ENCODE measurements at regions not wholly inside any gene's neighbourhood (a gene's known extent, or its start where the extent isn't known, plus 50 kb on each side); places are given as distances from the start of the nearest gene placed in this dataset.

- no peak for DNase-seq (ENCODE audit: low read depth)
These were observed 361.8 kb upstream of the CPEB2 start for GRCh38 chr4:14640476-14640875.

DNA sequence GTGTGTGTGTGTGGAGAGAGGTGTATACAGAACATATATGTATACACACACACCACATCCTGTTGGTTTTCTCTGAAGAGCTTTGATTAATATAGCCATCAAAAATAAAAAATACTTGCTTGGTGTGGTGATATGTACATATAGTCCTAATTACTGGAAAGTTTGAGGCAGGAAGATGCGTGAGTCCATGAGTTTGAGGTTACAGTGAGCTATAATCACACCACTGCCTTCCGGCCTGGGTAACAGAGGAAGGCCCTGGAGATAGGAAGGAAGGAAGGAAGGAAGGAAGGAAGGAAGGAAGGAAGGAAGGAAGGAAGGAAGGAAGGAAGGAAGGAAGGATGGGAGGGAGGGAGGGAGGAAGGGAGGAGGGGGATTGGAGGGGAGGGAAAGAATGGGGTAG, 360.4 kb upstream of the CPEB2 start:
- no peak for DNase-seq (ENCODE audit: low read depth)

DNA sequence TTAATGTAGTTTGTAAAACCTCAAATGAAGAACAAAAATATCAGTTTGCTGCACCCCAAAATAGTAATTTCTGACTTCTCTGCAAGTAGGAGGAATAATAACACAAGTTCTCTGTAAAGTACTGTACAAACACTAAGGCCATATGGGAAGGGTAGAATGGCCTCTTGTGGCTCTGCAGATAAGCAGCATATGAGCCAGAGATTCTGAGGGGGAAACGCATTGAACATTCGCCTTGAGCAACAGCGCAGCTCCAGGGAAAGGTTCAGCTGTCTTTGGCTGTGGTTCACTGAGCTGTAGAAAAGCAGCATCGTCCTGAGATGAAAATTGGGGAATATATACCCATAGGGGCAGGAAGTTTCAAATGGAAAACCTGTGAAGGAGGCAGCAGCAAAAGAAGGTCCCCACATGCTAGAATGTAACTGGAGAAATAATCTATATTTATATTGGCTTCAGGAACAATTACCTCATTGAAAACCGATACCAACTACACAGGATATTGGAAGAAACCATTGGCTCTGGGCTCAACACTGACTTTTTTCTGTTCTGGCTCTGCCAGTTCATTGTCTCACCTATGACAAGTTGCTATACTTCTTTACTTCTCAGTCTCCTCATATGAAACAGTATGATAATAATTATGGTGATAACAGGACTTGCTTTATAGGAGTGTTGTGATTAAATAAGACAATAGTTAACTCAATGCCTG, 357.6 kb upstream of the CPEB2 start:
- no peak for DNase-seq (ENCODE audit: low read depth)

- DNase-seq (ENCODE audit: low read depth) = no peak
These were observed 355.4 kb upstream of the CPEB2 start for GRCh38 chr4:14646831-14647230.

GRCh38 chr4:14650127-14650526, 352.2 kb upstream of the CPEB2 start:
- DNase-seq (ENCODE audit: low read depth) = no peak

- DNase-seq (ENCODE audit: low read depth) = no peak
These were observed 349.8 kb upstream of the CPEB2 start for GRCh38 chr4:14652522-14652921.

GRCh38 chr4:14653338-14653737, 348.9 kb upstream of the CPEB2 start:
- no peak for DNase-seq (ENCODE audit: low read depth)

GRCh38 chr4:14659286-14659685, 343.0 kb upstream of the CPEB2 start:
- no peak for DNase-seq (ENCODE audit: low read depth)

DNA sequence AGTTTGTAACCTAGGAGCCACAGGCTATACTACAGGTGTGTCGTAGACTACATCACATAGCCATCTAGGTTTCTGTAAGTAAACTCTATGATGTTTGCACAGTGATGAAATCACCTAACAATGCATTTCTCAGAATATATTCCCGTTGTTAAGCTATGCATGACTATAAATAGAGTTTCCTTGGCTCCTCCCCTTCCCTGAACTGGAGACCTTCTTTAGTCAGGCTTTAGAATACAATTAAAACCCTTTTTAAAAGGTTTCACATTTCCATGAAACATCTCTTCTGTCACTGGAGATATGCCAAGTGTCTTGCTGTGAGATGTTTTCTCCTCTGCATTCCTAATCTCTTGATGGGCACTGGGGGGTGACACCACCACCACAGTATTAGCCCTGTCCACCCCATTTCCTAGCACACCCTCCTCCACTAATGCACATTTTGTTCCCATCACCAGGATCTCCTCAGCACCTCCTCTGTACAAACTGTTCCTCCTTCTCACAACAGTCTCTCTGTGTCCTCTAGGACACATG, 334.6 kb upstream of the CPEB2 start:
- DNase-seq (ENCODE audit: low read depth) = no peak

DNA sequence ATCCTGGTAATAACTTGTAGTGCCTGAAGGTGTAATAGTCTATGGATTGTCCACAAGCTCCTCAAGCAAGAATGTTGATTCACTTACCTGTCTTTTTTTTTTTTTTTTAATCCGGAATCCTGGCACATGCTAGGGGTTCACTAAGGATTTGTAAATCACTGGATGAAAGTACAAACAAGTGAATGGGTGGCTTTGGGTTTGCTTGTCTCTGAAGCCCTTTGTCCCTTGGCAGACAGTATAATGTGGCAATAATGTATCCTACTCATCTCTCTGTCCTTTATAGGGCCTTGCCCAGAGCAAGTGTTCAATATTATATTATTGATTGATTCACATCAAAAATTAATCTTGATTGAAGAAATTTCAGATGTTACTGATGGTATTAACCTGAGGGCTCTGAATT, 334.0 kb upstream of the CPEB2 start:
- DNase-seq (ENCODE audit: low read depth) = no peak

GRCh38 chr4:14669371-14669770, 332.9 kb upstream of the CPEB2 start:
- no peak for DNase-seq (ENCODE audit: low read depth)

- no peak for DNase-seq (ENCODE audit: low read depth)
These were observed 331.1 kb upstream of the CPEB2 start for GRCh38 chr4:14671146-14671545.

GRCh38 chr4:14675279-14675985, 326.8 kb upstream of the CPEB2 start:
- DNase-seq (ENCODE audit: low read depth) = no peak

DNA sequence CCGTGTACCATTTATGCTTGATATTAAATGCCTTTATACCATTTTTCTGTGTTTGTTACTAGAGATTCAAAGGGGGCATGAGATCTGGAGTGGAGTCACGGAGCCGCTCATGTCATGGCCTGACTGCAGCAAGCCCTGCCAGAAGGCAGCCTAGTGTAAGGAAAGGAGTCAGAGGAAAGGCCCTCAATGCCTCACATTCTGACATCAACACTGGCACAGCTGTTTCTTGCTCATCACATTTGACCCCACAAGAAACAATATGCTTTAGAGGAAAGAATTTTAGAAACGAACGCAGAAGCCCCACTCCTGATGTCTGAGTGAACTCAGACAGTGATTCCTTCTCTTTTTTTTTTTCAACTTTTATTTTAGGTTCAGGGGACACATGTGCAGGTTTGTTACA, 322.4 kb upstream of the CPEB2 start:
- no peak for DNase-seq (ENCODE audit: low read depth)

GRCh38 chr4:14681330-14681729, 321.0 kb upstream of the CPEB2 start:
- DNase-seq (ENCODE audit: low read depth) = no peak

- DNase-seq (ENCODE audit: low read depth) = no peak
These were observed 308.6 kb upstream of the CPEB2 start for GRCh38 chr4:14693728-14694127.

DNA sequence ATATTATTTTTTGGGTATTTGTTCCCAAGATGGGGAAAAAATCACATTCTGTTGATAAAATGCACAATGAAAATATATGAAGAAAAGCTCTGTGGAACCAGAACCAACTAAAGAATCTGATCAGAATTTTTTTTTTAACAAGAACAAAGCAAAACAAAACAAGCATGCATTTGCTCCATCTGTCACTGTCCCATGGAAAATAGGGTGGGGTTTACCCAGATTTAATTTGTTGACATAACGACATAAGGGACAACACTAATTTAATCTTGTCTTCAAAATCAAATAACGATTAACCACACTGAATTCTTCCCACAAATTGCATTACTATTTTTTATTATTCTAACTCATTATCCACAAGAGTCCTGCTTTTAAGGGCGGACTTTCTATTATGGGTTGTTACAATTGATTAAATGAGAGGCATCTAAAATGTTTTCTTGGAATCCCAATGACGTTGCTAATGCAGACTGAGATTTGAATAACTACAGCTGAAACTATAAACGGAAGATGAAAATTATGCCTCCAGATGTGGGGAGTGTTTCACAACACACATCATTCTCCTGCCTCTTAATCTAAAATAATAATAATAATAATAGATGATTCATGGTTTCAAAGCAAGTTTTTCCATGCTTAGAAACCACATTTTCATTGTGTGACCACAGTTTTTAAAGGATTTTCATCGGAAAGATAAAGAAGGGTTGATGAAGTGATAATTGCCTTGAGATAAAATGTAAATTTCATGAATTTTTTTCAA, 307.0 kb upstream of the CPEB2 start:
- DNase-seq (ENCODE audit: low read depth) = no peak

- no peak for DNase-seq (ENCODE audit: low read depth)
These were observed 302.2 kb upstream of the CPEB2 start for GRCh38 chr4:14700083-14700482.

DNA sequence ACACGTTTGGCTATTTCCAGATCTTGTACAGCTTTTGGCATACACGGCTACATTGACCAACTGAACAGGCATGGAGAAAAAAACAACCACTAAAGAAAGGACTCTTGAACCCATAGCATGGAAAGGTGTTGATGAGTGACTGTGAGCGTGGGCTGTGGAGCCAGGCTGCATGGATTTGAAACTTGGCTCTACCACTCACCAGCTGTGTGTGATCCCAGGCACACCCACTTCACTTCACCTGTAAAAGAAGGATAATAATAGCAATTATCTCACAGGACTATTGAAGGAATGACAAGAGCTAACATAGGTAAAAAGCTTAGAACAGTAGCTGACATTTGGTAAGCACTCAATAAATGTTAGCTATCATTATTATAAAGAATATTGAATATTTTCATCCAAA, 301.7 kb upstream of the CPEB2 start:
- no peak for DNase-seq (ENCODE audit: low read depth)

DNA sequence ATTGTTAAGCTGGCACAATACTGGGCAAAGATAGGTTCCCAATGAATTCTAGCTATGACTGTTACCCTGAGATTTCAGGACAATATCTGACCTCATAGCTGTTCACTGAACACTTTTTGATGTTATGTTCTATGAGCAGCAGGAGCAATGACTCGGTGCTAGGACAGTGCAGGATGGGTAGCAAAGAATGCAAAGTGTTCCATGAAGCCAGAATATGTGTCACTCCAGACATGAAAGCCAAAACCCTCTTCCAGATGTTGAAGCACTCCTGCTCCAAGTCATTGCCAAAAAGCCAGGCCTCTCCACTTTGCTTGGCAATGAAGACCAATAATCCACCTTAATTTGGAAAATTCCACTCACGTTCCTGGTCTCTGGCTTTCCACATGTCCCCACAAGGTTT, 300.9 kb upstream of the CPEB2 start:
- DNase-seq (ENCODE audit: low read depth) = no peak

DNA sequence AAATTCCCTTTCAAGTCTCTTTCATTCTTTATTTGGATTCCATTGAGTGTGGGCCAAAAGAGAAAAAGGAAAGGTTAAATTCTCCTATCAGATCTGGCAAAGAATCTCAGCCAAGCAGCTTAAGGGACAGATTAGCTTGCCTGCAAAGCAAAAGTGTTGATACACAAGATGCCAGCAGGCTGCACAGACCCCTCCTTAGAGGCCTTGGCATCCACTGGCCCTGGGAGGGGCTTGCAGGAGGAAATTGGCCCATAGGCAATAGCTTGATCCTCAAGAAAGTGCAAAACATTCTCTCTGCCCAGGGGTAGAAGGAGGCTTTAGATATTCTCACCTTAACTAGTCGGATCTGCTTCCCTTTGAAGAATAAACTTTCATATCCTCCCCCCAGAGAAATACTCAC, 300.4 kb upstream of the CPEB2 start:
- no peak for DNase-seq (ENCODE audit: low read depth)

GRCh38 chr4:14708574-14708973, 293.7 kb upstream of the CPEB2 start:
- DNase-seq (ENCODE audit: low read depth) = no peak

DNA sequence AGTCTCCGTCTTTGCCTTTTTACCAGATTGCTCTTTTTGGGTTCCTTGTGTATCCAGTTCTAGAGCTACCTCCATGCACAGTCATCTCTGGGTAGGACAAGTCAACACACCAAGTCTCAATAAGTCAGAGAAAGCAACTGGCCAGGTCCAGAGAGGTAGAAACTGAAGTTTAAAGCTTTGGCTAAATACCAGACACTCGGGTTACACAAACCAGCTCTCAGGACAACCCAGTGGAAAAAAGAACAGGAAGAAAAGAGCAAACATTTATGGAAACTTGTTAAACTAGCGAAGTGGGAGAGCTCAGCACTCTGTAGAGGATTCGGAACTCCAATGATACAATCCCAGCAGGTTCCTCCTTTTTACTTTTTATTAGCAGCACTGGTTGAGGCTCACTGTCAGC, 291.0 kb upstream of the CPEB2 start:
- DNase-seq (ENCODE audit: low read depth) = no peak
